ENCODE measurements at regions not wholly inside any gene's neighbourhood (a gene's known extent, or its start where the extent isn't known, plus 50 kb on each side); places are given as distances from the start of the nearest gene placed in this dataset.

DNA sequence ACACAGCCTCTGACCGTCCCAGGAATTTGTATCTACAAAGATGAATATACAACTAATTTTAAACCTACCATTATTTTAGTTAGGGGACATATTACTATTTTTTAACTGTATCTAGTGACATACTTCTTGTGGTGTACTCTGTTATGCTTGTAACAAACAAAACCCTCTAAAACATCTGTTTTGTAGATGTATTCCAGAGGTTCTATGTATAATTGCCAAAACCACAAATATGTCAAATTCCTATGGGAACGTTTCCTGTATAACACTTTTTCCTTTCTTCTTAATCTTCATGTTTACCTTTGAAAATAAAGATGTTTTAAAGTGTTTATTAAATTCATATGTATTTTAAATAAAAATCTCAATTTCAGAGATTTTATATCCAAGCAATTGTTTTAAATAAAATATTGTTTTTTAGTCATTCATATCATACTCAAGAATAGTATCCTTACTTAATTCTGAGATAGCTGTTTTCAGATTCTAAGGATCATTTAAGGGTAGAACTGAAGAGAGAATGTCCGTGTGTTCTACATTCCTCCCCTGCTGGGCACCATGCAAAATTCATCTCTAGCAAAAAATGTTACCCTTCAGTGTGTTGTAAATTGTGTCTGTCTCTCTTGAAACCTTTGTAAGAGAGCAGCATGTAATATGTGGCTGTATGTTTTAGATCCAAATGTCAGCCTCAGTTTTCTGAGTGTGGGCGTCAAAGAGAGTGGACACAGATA, 1327.7 kb downstream of the EFNB2 start:
- DNase-seq (ENCODE audit: low spot score): no peak

DNA sequence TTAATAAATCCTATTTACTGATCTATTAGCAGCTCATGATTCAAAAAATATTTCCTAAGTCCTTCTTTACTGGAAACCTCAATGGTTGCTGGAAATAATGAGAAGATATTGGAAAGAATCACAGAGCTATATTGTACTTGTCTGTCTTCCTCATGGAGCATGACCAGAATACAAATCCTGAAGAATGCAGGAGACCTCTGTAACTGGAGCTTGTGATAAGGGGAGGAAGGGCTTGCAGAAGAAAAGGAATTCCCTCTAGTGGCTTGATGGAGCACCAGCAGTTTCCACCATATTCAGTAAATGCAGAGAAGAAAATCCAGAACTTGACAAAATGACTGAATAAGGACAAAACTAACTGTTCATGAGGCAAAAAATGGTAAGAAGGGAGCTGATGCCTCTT, 1333.1 kb downstream of the EFNB2 start:
- DNase-seq (ENCODE audit: low spot score): no peak

DNA sequence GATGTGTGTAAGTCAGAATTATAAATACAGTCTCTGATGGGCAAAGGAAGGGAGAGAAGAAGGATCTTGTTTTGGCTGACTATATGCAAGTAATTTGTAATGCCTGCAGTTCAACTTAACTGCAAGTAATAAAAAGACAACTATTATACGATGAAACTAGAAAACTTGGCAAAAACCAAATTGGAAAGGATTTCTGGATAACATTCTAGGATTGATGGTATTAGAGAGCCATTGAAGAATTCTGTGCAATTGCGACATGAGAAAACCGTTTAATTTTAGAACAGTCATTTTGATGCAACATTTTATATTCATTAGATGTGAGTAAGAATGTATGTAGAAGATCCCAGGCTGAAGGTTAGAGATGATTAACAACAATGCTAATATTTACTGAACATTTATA, 1334.1 kb downstream of the EFNB2 start:
- no peak for DNase-seq (ENCODE audit: low spot score)

DNA sequence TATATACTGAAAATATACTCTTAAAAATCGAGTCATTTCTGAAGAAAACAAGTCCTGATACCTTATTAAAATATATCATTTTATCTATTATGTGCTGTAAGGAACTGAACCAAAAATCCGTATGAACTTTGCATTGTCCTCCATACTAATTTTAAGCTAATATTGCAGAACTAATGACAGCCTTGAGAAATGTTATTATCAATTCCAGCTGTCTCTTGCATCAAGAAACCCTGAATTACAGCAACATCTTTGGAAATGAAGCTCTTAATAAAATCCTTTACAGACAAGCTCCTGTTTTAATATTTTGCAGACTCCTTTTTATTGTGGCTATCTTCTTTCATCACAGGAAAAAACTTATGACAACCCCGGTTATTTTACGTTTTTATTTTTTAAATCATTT, 1335.3 kb downstream of the EFNB2 start:
- no peak for DNase-seq (ENCODE audit: low spot score)

DNA sequence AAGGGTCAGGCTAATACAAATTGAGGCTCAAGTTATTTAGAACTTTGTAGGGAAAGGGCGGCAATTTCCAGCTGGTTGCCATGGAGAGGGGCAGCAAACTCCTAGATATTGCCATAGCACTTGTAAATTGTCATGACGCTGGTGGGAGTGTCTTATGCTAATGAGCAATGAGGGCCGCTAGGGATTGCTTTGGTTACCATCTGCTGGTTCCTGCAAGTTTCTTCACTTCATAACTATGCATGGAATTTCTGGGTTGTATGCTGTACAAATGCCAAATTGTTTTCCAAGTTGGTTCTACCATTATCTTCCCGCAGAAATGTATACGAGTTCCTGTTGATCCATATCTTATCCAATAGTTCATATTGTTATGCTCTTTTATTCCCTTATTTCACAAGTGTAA, 1339.4 kb downstream of the EFNB2 start:
- no peak for DNase-seq (ENCODE audit: low spot score)

DNA sequence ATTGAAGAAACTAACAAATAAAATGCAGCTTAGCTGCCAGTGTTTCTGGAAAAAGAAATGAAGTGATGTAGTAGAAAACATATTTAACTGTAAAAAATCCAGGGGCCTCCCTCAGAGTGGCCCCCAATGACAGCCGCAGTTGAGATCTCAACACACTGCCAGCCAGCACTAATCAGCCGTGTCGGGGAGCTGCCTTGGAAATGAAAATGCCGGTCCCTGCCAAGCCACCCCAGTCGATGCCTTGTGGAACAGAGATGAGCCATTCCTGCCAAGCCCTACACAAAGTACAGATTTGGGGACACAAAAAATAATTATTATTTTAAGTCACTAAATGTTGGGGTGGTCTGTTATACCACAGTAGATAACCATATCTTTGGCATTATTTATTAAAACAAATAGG, 1342.4 kb downstream of the EFNB2 start:
- no peak for DNase-seq (ENCODE audit: low spot score)

DNA sequence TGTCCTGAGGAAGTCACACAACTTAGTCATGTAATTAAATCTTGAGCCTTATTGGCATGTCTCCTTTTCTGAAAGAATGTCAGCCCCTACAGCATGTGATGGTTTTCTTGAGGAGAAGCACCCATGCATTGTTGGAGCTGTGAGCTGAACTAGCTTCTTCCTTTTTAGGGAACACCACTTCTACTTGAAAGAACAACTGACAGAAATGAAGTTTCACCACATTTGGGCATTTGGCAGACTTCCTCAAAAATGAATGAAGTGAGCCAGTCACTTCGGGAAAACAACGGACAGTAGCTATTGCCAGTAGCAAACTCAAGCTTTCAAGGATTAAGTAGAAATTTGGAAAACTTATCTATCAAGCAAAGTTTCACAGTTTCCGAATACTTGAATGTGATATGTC, 1351.3 kb downstream of the EFNB2 start:
- DNase-seq (ENCODE audit: low spot score): no peak

DNA sequence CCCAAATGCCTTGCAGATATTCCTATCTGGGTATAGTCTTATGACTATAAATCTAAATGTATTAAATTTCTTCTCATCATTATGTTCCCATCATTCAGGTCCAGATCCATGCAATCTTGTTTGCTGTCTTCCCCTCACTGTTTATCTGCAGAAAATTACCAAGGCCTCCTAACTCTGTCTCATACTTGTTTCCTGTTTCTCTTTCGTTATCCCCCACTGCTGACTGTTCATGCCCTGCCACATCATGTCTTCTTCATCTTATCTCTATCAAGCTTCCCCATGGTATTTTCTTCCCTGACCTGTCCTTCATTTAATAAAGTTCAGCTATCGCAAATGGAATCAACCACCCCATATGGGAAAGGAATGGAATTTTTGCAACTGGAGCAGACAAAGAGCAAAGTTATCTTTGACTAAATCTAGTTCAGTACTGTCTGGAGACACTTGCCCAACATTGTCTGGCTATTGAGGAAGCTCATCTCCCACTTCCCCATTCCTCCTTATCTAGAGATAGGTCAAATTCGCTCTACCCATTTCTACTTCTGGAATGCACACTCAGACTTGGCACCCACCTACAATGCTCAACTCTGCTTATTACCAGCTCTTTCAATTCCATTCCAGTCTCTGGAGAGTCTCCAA, 1358.1 kb downstream of the EFNB2 start:
- no peak for DNase-seq (ENCODE audit: low spot score)

DNA sequence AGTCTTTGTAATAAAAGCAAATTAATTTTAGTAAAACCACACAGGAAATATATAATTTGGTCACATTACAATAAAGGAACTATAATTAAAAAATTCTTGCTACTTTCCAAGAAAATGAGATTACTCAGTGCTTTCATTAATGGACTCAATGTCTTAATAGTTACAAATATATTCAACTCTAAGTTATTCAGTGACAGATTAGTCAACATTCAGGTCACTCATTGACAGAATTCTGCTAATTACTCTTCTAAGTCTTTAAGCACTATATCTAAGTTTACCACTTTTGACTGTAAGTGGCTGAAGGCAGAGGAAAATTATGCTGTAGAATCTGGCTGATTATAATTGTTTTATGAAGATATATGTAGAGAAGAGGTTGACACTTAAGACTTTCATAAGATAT, 1365.0 kb downstream of the EFNB2 start:
- no peak for DNase-seq (ENCODE audit: low spot score)

DNA sequence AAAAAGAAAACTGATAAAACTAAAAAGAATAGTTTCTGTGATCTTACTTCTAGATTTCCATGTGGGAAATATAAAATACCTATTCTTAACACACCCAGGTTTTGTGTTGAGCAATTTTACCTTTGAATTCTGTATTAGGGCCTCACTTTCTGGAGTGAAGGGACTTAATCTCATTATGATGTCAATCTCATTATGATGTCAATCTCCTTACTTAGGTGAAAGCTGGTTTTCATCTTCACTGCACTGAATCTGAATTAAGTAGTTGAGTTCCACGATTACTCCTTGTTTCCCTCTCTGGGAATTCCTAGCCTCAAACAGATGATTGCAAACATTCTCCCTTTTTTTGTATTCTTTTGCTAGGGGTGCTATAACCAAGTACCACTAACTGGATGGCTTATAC, 1367.2 kb downstream of the EFNB2 start:
- DNase-seq (ENCODE audit: low spot score): no peak

DNA sequence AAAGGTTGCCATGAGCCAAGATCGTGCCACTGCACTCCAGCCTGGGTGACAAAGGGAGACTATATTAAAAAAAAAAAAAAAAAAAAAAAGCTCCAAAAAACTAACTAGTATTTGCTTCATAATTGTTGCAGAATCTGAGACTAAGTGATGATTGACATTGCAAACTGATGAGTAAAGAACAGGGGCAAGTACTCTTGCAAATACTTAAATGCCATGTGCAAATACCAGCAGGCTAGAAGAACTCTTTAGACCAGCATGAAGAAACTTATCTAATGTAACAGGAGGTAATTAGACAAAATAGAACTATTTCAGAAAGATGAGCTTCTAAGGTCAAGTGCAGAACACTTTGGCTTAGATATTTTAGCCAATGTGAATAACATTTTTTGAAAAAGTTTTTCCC, 1368.1 kb downstream of the EFNB2 start:
- no peak for DNase-seq (ENCODE audit: low spot score)

DNA sequence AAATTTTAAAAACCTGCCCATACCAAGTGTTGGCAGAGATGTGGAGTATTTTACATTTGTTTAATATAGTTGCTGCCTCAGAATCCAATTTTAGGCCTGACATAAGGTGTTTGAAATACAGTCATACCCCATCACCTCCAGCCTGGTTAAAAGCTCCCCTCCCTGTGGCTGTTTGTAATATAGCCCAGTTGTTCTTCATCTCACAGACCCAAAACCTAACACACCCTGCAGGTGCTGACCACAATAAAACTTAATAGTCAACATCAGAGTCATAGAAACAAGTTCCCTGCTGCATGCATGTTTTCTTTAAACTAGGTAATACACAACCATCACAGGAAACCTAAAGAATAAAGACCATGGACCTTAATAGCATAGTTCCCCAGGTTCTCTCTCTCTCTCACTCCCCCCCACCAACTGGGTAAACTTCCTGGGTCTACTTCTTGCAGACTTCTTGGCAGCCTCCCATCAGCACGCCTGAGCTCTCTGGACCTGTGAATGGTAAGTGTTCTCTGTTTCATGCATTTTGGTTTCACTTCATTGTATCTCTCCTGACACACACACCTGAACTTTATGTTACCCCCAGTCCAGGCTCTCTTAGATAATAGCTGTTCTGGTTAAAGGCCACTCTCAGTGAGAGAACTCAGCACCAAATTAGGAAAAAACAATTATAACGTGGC, 1369.9 kb downstream of the EFNB2 start:
- DNase-seq (ENCODE audit: low spot score): no peak

DNA sequence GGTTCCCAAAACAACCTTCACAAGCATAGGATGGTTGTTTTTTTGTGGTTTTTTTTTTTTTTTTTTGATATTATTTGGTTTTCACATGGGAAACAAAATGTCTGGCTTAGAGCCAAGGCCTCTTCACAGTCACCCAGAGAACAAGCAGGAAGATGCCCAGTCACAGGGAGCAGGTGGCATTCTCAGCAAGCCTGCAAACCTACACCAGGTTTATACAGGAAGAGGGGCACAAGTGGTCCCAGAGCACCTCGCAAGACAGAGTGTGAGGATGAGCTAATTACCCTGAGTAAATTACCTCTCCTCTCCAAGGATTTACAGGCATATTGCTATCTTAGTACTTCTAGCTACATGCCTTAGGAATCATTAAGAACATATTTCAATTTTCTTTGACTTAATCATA, 1375.6 kb downstream of the EFNB2 start:
- DNase-seq (ENCODE audit: low spot score): no peak

DNA sequence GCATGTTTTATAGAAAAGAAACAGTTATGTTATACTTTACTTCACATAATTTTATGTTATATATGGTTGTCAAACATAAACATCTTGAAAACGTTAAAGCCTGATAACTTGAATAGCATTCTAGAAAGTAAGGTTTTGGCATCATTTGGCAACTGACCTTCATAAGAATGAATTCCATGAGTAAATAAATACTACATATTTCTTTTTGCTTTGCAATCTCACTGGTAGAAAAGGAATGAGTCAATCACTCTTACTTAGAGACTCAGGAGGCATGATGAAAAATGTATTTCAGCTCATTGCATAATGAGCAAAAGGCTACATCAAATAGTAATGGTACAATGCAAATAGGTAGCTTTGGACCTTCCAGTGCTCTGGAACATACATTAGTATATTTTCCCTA, 1381.9 kb downstream of the EFNB2 start:
- no peak for DNase-seq (ENCODE audit: low spot score)

DNA sequence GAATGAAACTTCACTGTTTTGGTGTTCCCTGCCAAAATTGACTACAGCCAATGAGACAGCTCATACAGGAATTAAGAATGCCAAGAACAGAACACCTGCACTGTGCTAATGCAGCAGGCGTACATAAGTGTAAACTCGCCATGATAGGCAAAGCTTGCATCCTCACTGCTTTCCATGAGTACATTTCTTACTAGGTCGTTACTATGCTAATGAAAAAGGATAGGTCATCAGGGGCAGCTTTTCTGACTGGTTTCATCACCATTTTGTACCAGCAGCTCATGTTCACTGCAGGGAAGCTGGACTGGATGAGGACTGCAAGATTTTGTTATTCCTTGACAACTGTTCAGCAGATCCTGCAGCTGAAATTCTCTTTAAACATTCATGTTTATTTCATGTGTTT, 1383.8 kb downstream of the EFNB2 start:
- DNase-seq (ENCODE audit: low spot score): no peak

DNA sequence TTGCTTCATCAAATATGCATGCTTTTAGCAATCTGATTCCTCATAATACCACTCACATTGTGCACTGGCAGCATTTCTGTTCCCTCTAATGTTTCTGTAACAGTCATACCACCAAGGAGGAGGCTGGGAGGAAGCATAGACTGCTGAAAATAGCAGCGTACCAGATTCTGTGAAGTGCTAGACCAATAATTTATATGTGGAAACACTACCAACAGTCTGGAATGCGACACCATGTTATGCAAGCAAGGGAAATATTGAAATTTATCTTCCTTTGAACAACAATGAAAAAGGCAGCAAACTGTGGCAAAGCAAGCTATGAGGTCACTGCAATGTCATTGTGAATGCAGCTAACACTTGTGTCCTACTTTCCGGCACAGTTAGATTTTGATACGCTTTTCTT, 1388.0 kb downstream of the EFNB2 start:
- no peak for DNase-seq (ENCODE audit: low spot score)

DNA sequence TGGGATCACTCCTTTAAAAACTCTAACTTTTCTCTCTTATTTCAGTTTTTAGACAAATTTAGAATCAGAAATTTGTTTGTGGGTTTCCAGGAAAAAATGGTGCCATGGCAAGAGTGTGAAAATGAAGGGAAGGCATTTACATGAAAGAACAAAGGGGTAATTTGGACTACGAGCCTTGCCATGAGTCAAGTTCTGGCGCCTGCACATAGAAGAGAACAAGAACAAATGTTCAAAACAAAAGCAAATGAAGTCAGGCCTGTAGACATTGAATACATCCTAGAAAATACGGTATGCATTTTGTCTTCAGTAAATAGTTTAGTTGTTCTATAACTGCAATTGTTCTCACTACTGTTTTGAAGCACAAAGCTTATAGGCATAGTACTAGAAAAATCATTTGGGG, 1390.5 kb downstream of the EFNB2 start:
- no peak for DNase-seq (ENCODE audit: low spot score)

DNA sequence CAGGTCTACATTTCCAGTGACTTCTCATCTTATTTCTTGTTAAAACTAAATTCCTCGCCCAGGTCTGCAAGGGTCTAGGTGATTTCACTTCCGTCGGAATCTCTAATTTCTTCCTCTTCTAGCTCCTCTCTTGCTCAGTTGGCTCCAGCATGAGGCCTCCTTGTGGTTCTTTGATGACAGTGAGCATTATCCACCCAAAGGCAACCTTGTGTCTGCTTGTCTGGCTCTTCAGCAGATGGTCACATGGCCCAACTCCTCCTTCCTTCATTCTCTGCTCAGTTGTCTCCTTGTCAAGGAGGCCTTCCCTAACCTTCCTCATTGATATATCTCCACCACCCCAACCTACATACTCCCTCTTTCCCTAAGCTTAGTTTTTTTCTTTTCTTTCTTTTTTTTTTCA, 1391.4 kb downstream of the EFNB2 start:
- DNase-seq (ENCODE audit: low spot score): no peak

DNA sequence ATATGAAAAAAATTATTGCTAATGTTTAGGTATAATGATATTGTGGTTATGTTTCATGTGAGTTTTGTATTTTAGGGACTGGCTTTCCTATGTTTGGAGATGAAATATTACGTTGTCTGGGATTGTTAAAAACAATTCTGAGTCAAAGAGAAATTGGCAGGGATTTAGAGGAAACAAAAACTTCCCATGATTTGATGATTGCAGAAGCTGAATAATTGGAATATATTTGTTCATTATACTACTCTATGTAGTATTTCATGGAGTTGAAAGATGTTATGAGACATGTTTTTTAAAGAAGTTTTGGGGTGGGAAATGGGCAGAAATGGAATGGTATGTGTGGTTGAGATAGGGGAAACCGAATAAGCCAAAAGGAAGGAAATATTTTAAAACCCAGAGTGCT, 1392.9 kb downstream of the EFNB2 start:
- DNase-seq (ENCODE audit: low spot score): no peak

DNA sequence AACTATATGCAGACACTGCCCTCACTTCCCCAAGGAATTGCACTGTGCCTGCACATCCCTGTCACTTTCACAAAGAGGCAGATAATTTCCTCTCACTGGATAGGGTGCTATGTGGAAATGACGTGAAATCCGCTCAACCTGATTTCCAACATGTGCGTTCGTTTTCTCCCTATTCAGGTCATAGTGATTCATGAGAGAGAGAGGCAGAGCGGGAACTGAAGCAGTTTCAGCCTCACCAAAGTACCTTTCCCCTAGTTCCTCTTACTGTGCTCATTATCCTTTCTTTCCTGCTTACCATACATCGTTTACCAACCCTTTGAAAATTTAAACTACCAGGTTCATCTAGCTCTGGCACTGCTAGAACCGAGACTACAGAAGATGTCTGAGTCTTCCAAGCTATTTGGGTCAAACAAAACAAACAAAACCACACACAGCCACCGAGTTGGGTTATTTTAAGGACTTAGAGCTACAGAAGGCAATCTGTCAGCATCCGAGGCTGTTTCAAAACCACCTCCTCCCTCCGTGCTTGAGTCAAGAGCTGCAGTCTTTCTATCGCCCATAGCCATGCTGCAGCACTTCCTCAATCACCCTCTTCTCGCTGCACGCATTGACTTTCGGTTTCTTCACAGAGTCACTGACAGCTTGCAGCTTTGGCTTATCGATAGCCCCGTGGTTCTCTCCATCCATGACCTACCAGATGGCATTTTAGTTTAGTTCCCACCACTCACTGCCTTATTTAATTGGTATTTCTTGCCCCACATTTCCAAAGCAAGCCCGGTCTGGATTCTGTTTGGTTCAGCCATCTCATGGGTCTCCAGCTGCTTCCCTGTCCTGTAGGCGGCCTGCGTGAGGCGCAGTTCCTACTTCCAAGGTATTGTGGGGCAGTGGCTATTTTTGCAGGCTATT, 1395.8 kb downstream of the EFNB2 start:
- DNase-seq (ENCODE audit: low spot score): peak; percentile 56

DNA sequence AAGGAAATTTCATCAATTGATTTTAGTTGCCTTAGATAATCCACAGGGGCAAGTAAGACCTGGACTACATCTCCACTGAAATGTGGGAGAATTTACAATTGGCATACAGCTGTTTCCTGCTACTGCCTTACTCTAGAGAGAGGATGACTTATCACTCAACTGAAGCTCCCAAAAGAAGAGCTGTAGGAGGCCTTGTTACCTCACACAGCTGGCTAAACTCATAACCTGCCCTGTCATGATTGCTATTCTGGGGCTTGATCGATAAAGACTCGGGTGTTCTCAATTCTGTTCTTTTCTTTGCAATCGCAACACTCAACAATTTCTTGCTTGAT, 1396.4 kb downstream of the EFNB2 start:
- DNase-seq (ENCODE audit: low spot score): no peak

DNA sequence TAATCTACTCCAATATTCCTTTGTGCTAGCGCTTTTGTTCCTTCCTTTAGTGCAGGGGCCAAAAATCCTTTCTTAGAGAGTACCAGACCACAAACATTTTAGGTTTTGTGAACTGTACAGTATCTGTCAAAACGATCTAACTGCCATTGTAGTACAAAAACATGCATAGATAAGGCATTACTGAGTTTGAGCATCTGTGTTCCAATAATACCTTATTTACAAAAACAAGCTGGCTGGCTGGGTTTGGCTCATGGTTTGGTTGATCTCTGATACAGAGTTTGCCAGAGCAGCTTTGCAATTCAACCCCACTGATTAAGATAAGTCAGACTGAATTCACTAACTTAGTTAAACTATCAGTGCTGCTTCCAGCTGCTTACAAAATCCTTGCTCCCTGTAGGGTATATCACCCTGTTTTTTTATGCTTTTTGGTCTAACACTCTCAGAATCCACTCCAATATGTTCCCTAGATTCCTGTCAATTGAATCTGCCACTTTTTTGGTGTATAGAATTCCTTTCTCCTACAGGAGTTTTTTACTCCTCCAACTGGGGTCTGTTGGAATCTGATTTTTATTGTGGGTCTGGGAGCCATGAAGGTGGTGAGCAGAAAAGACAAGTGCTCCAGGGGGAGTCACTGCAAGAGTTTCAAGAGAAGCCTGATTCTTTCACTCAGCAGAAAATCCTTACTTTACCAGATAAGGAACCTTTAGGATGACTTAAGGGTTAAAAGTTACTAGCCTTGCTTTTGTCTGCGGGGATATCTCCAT, 1399.4 kb downstream of the EFNB2 start:
- DNase-seq (ENCODE audit: low spot score): no peak
